Stimulated activated CD4-positive, alpha-beta T cell treated with anti-CD3 and anti-CD28 coated beads, Interleukin-2, amount 100 ng/mL, for 4 hours (primary cell): ENCODE measurements at regions not wholly inside any gene's neighbourhood (a gene's known extent, or its start where the extent isn't known, plus 50 kb on each side); places are given as distances from the start of the nearest gene placed in this dataset.
"Not testable (repeated sequence)": the region's sequence is repeated elsewhere in the genome, so short reads cannot be mapped to it uniquely, and the experiment has no call there.

Source experiments
- DNase-seq: peaks from one replicate; pipeline ENCODE4 v3.0.0-alpha.2; 2020; ENCODE audit warnings: low read depth

GRCh38 chr3:103173940-103174339 lies 739.1 kb downstream of the ZPLD1 start:
- no peak for DNase-seq

DNA sequence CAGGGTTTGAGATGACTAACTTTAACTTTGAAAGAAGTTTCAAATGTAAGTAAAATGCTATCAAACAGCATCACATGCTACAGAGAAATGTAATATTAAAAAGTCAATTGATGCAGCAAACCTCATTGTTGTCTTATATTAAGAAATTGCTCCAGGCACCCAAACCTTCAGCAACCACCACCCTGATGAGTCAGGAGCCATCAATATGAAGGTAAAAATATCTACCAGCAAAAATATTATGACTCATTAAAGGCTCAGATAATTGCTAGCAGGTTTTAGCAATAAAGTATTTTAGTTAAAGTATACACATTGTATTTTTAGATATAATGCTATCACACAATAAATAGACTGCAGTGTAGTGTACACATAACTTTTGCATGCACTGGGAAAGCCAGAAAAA lies 746.3 kb downstream of the ZPLD1 start:
- DNase-seq, result no peak

GRCh38 chr3:103184772-103185171 lies 750.0 kb downstream of the ZPLD1 start:
- no peak for DNase-seq

DNA sequence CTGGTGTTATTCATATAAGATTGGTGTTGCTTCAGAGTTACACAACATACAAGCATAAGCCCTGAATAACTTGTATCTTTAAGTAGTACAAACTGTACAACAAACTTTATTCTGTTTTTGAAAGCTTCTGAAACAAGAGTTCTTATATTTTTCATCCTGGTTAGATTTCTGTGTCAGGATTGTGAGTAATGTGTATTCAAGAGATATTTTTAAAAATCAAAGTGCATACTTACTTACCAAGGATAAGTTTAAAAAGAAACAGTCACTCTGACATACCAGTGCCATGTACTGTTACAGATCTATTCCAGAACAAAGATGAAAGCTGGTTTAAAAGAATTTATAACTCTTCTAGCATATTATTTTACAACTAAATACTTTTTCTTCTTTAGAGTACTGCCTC lies 755.1 kb downstream of the ZPLD1 start:
- DNase-seq, result no peak

DNA sequence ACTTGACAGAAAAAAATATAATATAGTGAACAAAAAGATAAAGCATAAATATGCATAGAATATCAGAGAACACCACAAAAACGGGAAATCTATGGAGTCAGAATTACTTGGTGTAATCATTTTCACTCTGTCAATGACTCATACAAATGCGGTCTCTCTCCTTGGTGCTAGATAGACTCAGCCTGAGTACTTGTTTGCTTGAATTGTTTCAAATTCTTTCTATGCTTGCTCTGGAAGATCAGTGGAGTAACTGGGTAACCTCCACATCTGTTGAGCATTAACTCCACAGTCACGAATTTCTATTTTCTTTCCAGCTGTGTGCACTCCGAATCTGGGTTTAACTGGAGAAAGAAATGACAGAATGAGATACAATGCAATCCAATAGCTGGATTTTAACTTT lies 760.4 kb downstream of the ZPLD1 start:
- no peak for DNase-seq

DNA sequence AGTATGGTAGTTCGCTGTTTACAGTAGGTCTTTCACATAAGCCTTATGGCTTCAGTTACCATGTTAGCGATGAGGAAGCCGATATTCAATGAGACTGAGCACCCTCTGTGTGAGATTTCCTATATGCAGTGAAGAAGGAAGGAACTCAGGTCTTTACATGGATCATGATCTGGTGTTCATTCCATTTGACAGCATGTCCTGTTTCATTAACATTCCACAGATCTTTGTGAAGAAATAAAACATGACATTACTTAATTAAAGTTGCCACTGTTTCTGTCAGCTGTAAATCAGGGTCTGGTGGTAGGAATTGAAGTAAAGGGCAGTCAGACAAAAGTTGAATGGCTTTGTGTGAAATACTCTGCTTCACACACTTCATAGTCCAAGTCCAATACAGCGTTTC lies 768.6 kb downstream of the ZPLD1 start:
- DNase-seq, result no peak

- DNase-seq, result no peak
Measured at GRCh38 chr3:103210583-103210982, 775.8 kb downstream of the ZPLD1 start.

DNA sequence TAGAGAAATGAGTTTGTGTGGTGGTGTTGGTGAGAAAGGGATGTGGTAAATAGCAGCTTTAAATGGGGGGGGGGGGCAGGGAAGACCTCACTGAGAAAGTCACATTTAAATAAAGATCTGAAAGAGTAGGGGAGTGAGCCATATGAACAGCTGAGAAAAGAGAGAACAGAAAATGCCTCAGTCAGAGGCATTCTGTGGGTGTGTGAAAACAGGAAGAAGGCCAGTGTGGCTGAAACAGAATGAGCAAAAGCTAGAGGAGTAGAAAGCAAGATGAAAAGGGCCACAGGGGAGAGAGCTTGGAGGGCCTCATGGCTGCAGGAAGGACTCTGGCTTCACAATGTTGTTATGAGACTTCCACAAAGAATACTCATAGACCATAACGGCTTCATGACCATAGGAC lies 783.3 kb downstream of the ZPLD1 start:
- no peak for DNase-seq

GRCh38 chr3:103218793-103219192 lies 784.0 kb downstream of the ZPLD1 start:
- DNase-seq, result no peak

DNA sequence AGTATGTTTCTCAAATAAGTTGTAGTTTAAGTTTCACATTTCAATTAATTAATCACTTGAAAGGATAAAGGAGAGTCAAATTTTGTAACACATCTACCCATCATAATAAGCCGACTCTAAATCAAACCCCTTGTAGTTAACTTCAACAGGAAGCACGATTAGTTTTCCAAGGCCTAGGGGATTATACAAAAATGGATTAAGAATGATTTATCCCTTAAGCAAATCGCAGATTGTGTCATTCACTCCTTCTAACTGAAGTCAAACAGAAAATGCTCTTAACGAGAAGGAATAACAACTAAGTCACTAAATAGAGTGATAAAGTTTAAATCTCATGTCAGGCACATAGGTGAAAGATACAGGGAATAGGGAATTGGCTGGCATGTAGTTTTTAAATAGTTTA lies 792.8 kb downstream of the ZPLD1 start:
- DNase-seq, result no peak

- DNase-seq, result no peak
Measured at GRCh38 chr3:103247459-103247858, 812.6 kb downstream of the ZPLD1 start.

GRCh38 chr3:103254827-103255226 lies 820.0 kb downstream of the ZPLD1 start:
- DNase-seq, result not testable (repeated sequence)

GRCh38 chr3:103269287-103269686 lies 834.5 kb downstream of the ZPLD1 start:
- DNase-seq, result no peak

GRCh38 chr3:103271575-103271974 lies 836.8 kb downstream of the ZPLD1 start:
- DNase-seq, result no peak

DNA sequence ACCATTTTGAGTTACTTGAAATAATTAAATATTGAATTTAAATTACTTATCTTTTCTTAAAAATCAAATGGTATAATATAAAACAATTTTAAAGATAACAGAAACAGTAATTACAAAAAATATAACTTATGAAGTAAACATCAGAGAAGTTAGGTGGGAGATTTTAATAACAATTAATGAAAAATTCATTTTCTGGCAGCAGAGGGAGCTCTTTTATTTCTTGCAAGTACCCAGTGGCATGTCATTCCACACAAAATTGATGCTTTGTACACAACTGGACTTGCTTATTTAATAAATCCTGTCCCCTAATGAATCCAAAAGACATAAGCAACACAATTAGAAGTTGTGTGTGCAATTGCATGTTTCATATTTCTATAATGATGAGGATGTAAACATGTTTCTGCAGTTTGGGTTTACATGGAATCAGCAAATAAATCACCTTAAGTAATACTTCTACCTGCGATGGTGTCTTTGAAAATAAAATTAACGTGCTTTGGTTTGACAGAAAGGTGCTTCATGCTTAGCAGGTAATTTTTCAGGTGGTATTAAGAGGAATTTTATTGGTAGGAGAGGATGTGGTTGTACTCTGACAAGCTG lies 861.3 kb downstream of the ZPLD1 start:
- DNase-seq, result no peak

DNA sequence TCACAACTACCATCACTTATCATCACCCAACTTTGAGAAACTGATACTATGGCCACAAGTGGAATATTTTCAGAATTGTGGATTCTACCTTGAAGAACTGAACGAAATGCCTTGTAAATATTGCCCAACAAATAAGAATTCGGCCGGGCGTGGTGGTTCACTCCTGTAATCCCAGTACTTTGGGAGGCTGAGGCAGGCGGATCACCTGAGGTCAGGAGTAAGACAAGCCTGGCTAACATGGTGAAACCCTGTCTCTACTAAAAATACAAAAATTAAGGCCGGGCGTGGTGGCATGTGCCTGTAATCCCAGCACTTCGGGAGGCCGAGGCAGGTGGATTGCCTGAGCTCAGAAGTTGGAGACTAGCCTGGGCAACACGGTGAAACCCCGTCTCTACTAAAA lies 862.7 kb downstream of the ZPLD1 start:
- DNase-seq, result not testable (repeated sequence)

DNA sequence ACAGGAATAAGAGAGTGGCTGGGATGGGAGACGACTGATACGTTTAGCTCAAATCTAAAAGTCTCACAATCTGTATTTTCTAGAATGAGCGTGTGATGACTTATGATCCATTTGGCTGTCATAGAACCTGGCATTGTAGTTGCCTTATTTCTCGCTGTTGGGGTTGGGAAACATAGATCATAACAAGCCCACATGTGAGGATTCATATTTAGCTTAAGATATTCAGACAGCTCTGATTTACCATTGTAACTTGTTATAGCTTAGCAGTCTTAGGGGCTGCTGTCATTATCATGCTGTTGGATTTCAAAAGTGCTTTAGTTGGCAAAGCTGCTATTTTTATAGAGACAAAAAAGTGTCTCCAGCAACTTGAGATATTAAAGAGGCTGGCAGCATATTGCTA lies 871.3 kb downstream of the ZPLD1 start:
- DNase-seq, result no peak

GRCh38 chr3:103308921-103309320 lies 874.1 kb downstream of the ZPLD1 start:
- DNase-seq, result no peak

- DNase-seq, result no peak
Measured at GRCh38 chr3:103319912-103320311, 885.1 kb downstream of the ZPLD1 start.

DNA sequence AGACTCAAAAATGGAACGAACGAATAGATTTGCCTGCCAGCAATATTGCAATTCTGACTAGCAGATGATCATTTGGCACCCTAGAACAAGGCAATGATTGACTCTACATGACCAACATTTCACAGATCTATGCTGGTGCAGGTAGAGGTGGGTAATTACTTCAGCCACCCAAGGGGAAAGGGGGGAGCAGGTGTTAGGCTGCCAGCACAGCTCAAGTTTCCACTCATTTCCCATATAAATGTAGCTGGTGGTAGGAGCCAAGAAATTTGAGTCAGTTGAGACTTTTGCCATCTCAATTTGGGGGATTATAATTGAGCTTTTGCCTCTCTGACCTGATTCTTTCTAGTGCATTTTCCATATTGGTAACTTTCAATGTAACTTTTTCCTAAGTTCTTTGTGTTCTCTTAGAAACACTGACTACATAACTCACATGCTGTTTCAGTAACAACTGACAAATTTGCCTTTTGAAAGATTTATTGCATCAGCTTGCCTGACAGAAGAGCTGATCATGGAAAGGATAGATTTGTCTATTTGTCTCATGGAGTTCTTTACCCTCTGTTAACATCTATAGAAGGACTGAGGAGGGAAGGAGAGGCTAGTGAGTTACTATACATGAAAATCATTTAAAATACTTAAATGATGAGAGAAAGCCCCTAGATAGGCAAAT lies 902.5 kb downstream of the ZPLD1 start:
- DNase-seq, result no peak

DNA sequence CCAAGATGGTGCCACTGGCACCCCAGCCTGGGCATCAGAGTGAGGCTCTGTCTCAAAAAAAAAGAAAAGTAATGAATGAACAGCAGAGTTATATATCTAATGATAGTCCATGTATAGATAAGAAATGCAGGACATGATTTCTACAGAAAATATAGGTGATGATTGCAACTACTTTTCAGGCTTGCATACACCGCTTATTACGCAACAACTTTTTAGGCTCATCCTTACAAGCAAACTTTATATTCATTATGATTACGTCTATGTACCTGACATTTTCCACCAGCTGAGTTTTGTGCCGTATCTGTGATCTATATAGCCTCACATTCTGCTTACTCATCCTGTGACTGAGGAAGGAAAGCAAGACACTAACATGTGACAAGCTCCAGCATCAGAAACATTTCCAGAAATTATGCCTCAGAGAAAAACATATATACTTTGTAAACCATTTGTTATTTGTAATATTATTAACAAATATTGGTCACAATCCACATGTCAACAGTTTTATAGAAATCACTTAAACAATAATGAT lies 906.3 kb downstream of the ZPLD1 start:
- no peak for DNase-seq

- DNase-seq, result no peak
Measured at GRCh38 chr3:103342205-103342731, 907.5 kb downstream of the ZPLD1 start.

GRCh38 chr3:103349760-103350159 lies 914.9 kb downstream of the ZPLD1 start:
- no peak for DNase-seq

- DNase-seq, result no peak
Measured at GRCh38 chr3:103365467-103365866, 930.7 kb downstream of the ZPLD1 start.
